GM23338 (cell line): ENCODE measurements at regions not wholly inside any gene's neighbourhood (a gene's known extent, or its start where the extent isn't known, plus 50 kb on each side); places are given as distances from the start of the nearest gene placed in this dataset.

Experiments
- ATAC-seq: fragments of 200-7000 bp; cut with Tn5 transposase; 3 replicates; pipeline ENCODE4 v1.9.1; 2020
- DNase-seq: peaks from one replicate; pipeline ENCODE4 v3.0.0-alpha.2; 2015; ENCODE audit warnings: low spot score
- H2AFZ ChIP-seq: fragments of 200-600 bp; sonication (generic); 2 replicates; pipeline ENCODE4 v1.8.0; 2016; ENCODE audit warnings: antibody characterized with exemption, mild to moderate bottlenecking, moderate library complexity
- H3F3A ChIP-seq: fragments of 200-600 bp; sonication (generic); replicated peaks from 2 replicates; pipeline ENCODE4 v1.8.0; 2017; ENCODE audit warnings: antibody characterized with exemption, mixed run types, low read depth
- H3K27ac ChIP-seq: fragments of 200-600 bp; sonication (generic); 2 replicates; pipeline ENCODE4 v1.6.1; 2016; ENCODE audit warnings: low read depth
- H3K27me3 ChIP-seq: fragments of 200-600 bp; sonication (generic); 2 replicates; pipeline ENCODE4 v1.8.0; 2016; ENCODE audit warnings: mild to moderate bottlenecking, mixed run types, moderate library complexity; ENCODE audit not compliant: insufficient read depth
- H3K36me3 ChIP-seq: fragments of 200-600 bp; sonication (generic); 2 replicates; pipeline ENCODE4 v1.8.0; 2016; ENCODE audit warnings: mild to moderate bottlenecking; ENCODE audit not compliant: insufficient read depth
- H3K4me1 ChIP-seq: fragments of 200-600 bp; sonication (generic); 2 replicates; pipeline ENCODE4 v1.8.0; 2016; ENCODE audit warnings: mild to moderate bottlenecking, moderate library complexity; ENCODE audit not compliant: insufficient read depth
- H3K4me2 ChIP-seq: fragments of 200-600 bp; sonication (generic); 2 replicates; pipeline ENCODE4 v1.7.1; 2017; ENCODE audit warnings: mixed run types
- H3K4me3 ChIP-seq: fragments of 200-600 bp; sonication (generic); 2 replicates; pipeline ENCODE4 v1.6.1; 2016; ENCODE audit warnings: mixed run types
- H3K79me2 ChIP-seq: fragments of 200-600 bp; sonication (generic); replicated peaks from 2 replicates; pipeline ENCODE4 v1.8.0; 2017; ENCODE audit warnings: mild to moderate bottlenecking; ENCODE audit not compliant: insufficient read depth
- H3K9me2 ChIP-seq: fragments of 200-600 bp; sonication (generic); 2 replicates; pipeline ENCODE4 v1.8.0; 2017; ENCODE audit not compliant: insufficient read depth
- H4K20me1 ChIP-seq: fragments of 200-600 bp; sonication (generic); replicated peaks from 2 replicates; pipeline ENCODE4 v1.8.0; 2017; ENCODE audit warnings: mild to moderate bottlenecking; ENCODE audit not compliant: insufficient read depth
- H3K27ac Mint-ChIP-seq: 2 replicates; pipeline ENCODE4 v1.8.0; 2020; ENCODE audit warnings: inconsistent platforms, mild to moderate bottlenecking, moderate library complexity, mixed read lengths
- H3K27me3 Mint-ChIP-seq: 3 replicates; pipeline ENCODE4 v1.8.0; 2022; ENCODE audit warnings: low read depth, mild to moderate bottlenecking, moderate library complexity, mixed read lengths, inconsistent platforms; ENCODE audit not compliant: insufficient read depth, poor library complexity
- H3K36me3 Mint-ChIP-seq: 3 replicates; pipeline ENCODE4 v1.8.0; 2021; ENCODE audit warnings: low read depth, mild to moderate bottlenecking, inconsistent platforms, moderate library complexity, mixed read lengths
- H3K4me1 Mint-ChIP-seq: 3 replicates; pipeline ENCODE4 v1.8.0; 2020; ENCODE audit warnings: mild to moderate bottlenecking, inconsistent platforms, mixed read lengths
- H3K4me3 Mint-ChIP-seq: 3 replicates; pipeline ENCODE4 v1.8.0; 2021; ENCODE audit warnings: moderate library complexity, mild to moderate bottlenecking, inconsistent platforms, mixed read lengths
- H3K9me3 Mint-ChIP-seq: 3 replicates; pipeline ENCODE4 v1.8.0; 2020; ENCODE audit warnings: moderate library complexity, mild to moderate bottlenecking, inconsistent platforms, mixed read lengths
- CREB1 ChIP-seq: fragments of 250-450 bp; sonication (Bioruptor Pico); IDR thresholded peaks from 2 replicates; pipeline ENCODE4 v1.5.0; 2020; ENCODE audit warnings: low read depth, mild to moderate bottlenecking, moderate library complexity
- CTCF ChIP-seq, 2 experiments: fragments of 200-600 bp in 1 of 2; sonication (generic) in 1 of 2; conservative IDR thresholded peaks; 2 replicates each; pipeline versions ENCODE4 v1.5.1 to v1.6.1; 2016 to 2017; ENCODE audit warnings: antibody characterized with exemption in 2 of 2, low read depth in 2 of 2, mild to moderate bottlenecking in 2 of 2, moderate library complexity in 1 of 2
- ETS1 ChIP-seq: IDR thresholded peaks from 2 replicates; pipeline ENCODE4 v1.6.1; 2016; ENCODE audit warnings: antibody characterized with exemption
- EZH2 ChIP-seq: fragments of 200-600 bp; sonication (generic); IDR thresholded peaks from one replicate; pipeline ENCODE4 v1.8.0; 2017; ENCODE audit warnings: antibody characterized with exemption, mild to moderate bottlenecking, low read depth; ENCODE audit not compliant: unreplicated experiment
- EZH2phosphoT487 ChIP-seq: fragments of 200-600 bp; sonication (generic); IDR thresholded peaks from one replicate; pipeline ENCODE4 v1.8.1; 2018; ENCODE audit warnings: antibody characterized with exemption; ENCODE audit not compliant: unreplicated experiment
- JUNB ChIP-seq: IDR thresholded peaks from one replicate; pipeline ENCODE4 v1.6.1; 2016; ENCODE audit warnings: antibody characterized with exemption; ENCODE audit not compliant: unreplicated experiment
- NANOG ChIP-seq: IDR thresholded peaks from 2 replicates; pipeline ENCODE4 v1.6.1; 2016; ENCODE audit warnings: antibody characterized with exemption, borderline replicate concordance
- REST ChIP-seq: IDR thresholded peaks from one replicate; pipeline ENCODE4 v1.6.1; 2018; ENCODE audit warnings: antibody characterized with exemption; ENCODE audit not compliant: unreplicated experiment
- STAT1 ChIP-seq: IDR thresholded peaks from one replicate; pipeline ENCODE4 v1.6.1; 2016; ENCODE audit warnings: antibody characterized with exemption; ENCODE audit not compliant: unreplicated experiment
- ZNF331 ChIP-seq: fragments of 250-450 bp; sonication (Bioruptor Pico); IDR thresholded peaks from 2 replicates; pipeline ENCODE4 v1.5.0; 2020; ENCODE audit warnings: low read depth, mild to moderate bottlenecking, moderate library complexity
- ZNF462 ChIP-seq: fragments of 250-450 bp; sonication (Bioruptor Pico); IDR thresholded peaks from 2 replicates; pipeline ENCODE4 v1.5.0; 2020; ENCODE audit warnings: mild to moderate bottlenecking, moderate library complexity

GRCh38 chr15:25931851-25932250, 68.7 kb upstream of the ATP10A start (continued):
- TF ChIP-seq EZH2, result no peak
- no peak for TF ChIP-seq JUNB
- TF ChIP-seq ZNF331 (CRISPR knock-in tag), result no peak
- no peak for TF ChIP-seq NANOG
- TF ChIP-seq ZNF462 (CRISPR knock-in tag), result no peak

GRCh38 chr15:25930931-25931330, 67.8 kb upstream of the ATP10A start:
- ATAC-seq (no peak), DNase-seq (no peak)
- no peak overlapping the region for H3K4me3 ChIP-seq
- no peak overlapping the region for H3K27ac Mint-ChIP-seq
- H3K27ac ChIP-seq, result no peak overlapping the region
- H3K4me2 ChIP-seq, result no peak overlapping the region
- H3K27me3 Mint-ChIP-seq, result peaks cover 10% of the 10 kb centered on the region
- H3K36me3 ChIP-seq, result no peaks in the 10 kb centered on the region
- H3K4me1 Mint-ChIP-seq, result peaks cover 9% of the 10 kb centered on the region
- no peaks in the 10 kb centered on the region for H3F3A ChIP-seq
- no peak overlapping the region for H2AFZ ChIP-seq
- H3K9me3 Mint-ChIP-seq, result peaks cover 17% of the 10 kb centered on the region; the same call in 2 of the 3 replicates
- no peaks in the 10 kb centered on the region for H4K20me1 ChIP-seq
- peaks cover 11% of the 10 kb centered on the region; the same call in 1 of the 2 replicates for H3K4me1 ChIP-seq
- peaks cover 4% of the 10 kb centered on the region; the same call in 1 of the 2 replicates for H3K27me3 ChIP-seq
- H3K9me2 ChIP-seq, result peaks cover 3% of the 10 kb centered on the region; the same call in 1 of the 2 replicates
- H3K36me3 Mint-ChIP-seq, result no peaks in the 10 kb centered on the region
- H3K79me2 ChIP-seq, result no peaks in the 10 kb centered on the region
- no peak overlapping the region for H3K4me3 Mint-ChIP-seq
- TF ChIP-seq NANOG (no peak), ZNF331 (CRISPR knock-in tag) (no peak), CREB1 (CRISPR knock-in tag) (no peak), ETS1 (no peak), REST (no peak), CTCF (conservative IDR thresholded peaks at IDR 0.05; ENCODE audit: low read depth in 2 of 2) (no peak), EZH2phosphoT487 (no peak), JUNB (no peak), STAT1 (no peak), EZH2 (no peak)
